Stimulated activated CD4-positive, alpha-beta T cell treated with anti-CD3 and anti-CD28 coated beads, Interleukin-1b, Interleukin-23, amount 100 ng/mL, for 24 hours (primary cell): ENCODE measurements at regions not wholly inside any gene's neighbourhood (a gene's known extent, or its start where the extent isn't known, plus 50 kb on each side); places are given as distances from the start of the nearest gene placed in this dataset.

Experiments
- DNase-seq, 4 experiments: peaks; one replicate each; pipeline ENCODE4 v3.0.0-alpha.2; 2020; ENCODE audit warnings: low read depth in 4 of 4, low spot score in 1 of 4

GRCh38 chr18:26794230-26795101 lies 71.0 kb downstream of the AQP4 start:
- no peak for DNase-seq

DNA sequence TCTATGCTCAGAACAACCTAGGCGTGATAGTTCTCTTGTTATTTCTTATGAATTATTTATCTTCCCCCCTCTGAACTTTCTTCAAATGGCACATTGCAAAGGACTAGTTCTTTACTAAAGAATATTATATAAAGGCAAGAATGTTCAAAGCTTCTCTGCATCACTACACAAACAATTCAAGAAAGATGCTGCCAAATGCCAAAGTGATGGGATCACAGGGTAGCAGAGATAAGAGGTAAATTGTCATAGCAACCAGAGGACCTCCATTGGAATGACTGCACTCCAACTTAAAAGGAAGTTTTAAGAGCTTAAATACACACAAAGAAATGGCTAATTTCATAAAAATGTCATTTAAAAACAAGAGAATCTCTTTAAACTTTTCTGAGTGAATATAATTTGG lies 72.8 kb downstream of the AQP4 start:
- DNase-seq, result no peak

DNA sequence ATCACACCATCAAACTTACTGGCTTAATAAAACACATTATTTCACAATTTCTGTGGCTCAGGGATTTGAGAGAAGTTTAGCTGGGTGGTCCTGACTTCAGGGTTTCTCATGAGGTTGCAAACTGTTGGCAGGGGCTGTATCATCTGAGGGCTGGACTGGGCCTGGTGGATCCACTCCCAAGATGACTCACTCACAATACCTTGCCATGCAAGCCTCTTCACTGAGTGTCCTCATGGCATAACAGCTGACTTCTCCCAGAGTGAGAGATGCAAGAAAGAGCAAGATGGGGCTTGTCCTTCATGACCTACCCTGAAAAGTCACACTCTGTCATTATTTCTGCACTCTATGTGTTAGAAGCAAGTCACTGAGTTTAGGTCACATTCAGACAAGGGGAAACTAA lies 73.8 kb downstream of the AQP4 start:
- DNase-seq, result no peak

- DNase-seq, result no peak
Measured at GRCh38 chr18:26784599-26784998, 80.9 kb downstream of the AQP4 start.

DNA sequence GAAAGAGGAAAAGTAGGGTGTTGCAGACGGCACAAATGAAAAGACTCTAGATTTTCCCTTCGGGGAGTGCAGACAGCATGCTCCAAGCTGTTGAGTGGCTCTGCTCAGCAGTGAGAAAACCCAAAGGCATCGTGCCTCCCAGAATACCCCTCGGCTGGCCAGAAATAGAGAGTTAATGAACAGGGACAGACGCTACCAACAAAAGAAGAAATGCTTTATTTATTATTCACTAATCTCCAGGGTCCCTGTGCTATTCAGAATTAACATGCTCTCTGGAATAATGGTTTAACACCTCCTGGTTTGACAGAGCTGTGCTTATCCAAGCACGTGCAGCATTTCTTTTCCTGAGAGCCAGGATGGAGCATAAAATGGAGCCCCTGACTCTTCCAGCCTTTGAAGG lies 82.3 kb downstream of the AQP4 start:
- no peak for DNase-seq

GRCh38 chr18:26780520-26781325 lies 84.8 kb downstream of the AQP4 start:
- DNase-seq, result no peak

- no peak for DNase-seq
Measured at GRCh38 chr18:26778054-26778393, 87.5 kb downstream of the AQP4 start.

- DNase-seq, result no peak
Measured at GRCh38 chr18:26777351-26778053, 88.0 kb downstream of the AQP4 start.

GRCh38 chr18:26772691-26773090 lies 92.8 kb downstream of the AQP4 start:
- no peak for DNase-seq

DNA sequence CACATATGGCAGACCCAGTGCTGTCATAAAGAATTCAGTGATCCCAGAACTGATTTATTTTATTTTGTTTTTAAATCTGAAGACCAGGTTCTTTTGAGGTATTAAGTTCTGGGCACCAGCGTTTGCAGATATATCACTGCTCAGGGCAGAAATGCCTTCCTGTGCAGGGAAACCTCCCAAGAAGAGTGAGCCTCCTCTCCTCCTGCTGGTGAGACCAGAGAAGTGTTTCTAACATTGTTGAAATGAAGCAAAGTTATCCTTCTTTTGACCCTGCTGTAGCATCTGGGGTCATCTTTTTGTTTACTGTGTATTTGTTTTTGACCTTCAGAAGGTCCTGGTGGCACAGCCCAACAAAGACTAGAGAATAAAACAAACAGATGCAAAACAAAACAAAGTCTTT lies 94.0 kb downstream of the AQP4 start:
- DNase-seq, result no peak

- no peak for DNase-seq
Measured at GRCh38 chr18:26768385-26768784, 97.1 kb downstream of the AQP4 start.

- DNase-seq, result no peak
Measured at GRCh38 chr18:26765498-26765897, 100.0 kb downstream of the AQP4 start.

GRCh38 chr18:26764586-26764985 lies 100.9 kb downstream of the AQP4 start:
- no peak for DNase-seq

DNA sequence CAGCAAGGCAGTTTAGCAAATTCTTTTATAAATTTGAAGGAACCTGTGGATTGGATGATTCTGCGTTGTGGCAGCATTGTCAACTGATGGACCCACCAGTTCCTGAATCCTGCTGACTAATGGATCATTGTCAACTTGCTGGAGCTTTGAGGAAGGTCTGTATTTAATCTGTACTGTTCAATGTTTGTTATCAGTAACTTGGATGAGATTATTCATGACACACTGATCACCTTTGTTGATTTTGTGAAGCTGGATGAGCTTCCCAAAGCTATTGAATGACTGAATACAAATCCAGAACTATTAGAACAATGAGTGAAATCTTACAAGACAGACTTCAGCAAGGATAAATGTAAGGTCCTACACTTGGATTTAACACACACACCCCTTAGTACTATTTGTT lies 101.3 kb downstream of the AQP4 start:
- DNase-seq, result no peak

DNA sequence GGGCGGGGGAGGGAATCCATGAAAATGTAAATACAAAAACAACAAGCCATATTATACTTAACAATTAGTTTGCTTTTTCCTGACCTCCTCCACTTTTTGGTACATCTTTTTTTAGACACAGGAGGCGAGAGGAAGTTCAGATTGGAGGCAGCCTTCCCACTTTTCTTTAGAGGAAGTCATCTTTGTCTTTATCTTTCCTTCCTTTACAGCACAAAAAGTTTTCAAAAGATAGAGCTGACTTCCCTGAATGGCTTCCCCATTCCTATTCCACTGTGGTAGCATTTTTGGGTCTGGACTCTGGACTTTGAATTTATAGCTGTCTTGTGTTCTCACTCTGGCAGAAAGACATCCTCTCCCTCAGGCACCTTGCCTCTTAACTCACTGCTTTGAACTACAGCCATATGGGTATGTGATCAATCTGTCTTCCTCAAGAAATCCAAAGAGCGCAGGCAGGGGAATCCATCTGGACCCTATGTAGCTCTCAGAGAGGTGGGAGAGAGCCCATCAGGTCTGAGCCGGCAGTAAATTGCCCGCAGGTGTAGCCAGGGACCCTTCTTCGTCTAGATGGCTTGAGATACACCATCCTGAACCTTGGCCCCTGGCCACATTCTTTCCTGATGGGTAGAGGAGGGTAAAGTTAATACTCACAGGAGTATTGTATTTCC lies 101.9 kb downstream of the AQP4 start:
- DNase-seq, result no peak

- DNase-seq, result no peak
Measured at GRCh38 chr18:26757263-26758019, 108.1 kb downstream of the AQP4 start.

- DNase-seq, result no peak
Measured at GRCh38 chr18:26756556-26756955, 109.0 kb downstream of the AQP4 start.

GRCh38 chr18:26746826-26747475 lies 118.6 kb downstream of the AQP4 start:
- no peak for DNase-seq

- no peak for DNase-seq
Measured at GRCh38 chr18:26746398-26746797, 119.1 kb downstream of the AQP4 start.
